SK-N-SH (cell line): ENCODE measurements at regions not wholly inside any gene's neighbourhood (a gene's known extent, or its start where the extent isn't known, plus 50 kb on each side); places are given as distances from the start of the nearest gene placed in this dataset.

Experiments
- CTCF ChIA-PET: fragments of 300-600, 350-600 bp; formaldehyde crosslinking; extraction: SDS; loops from one replicate; lab custom pipeline; 2021; lab: Yijun Ruan, JAX
- POLR2A ChIA-PET: fragments of 350-600 bp; sonication (Branson Sonifier 250); formaldehyde crosslinking; extraction: SDS; loops from one replicate; lab custom pipeline; 2020; ENCODE audit warnings: antibody characterized with exemption, inconsistent platforms; lab: Yijun Ruan, JAX
- DNase-seq: peaks from one replicate; pipeline ENCODE4 v3.0.0; 2012
- H2AFZ ChIP-seq: fragments of 200-600 bp; sonication (generic); 2 replicates; pipeline ENCODE4 v1.8.1; 2016; ENCODE audit warnings: antibody characterized with exemption, mild to moderate bottlenecking, low read depth
- H3F3A ChIP-seq: fragments of 200-600 bp; sonication (generic); replicated peaks from 2 replicates; pipeline ENCODE3; 2016; ENCODE audit warnings: antibody characterized with exemption, mild to moderate bottlenecking; ENCODE audit not compliant: insufficient read depth
- H3K27ac ChIP-seq, 2 experiments: fragments of 200-500 bp in 1 of 2; fragments of 200-600 bp in 1 of 2; sonication (Bioruptor generic) in 1 of 2; sonication (generic), shearing (Covaris generic) in 1 of 2; 2 replicates each; pipeline versions ENCODE4 v1.5.1 to v1.6.1; 2014 to 2016; ENCODE audit warnings: low read depth in 2 of 2, inconsistent platforms in 1 of 2, low read length in 1 of 2, mild to moderate bottlenecking in 1 of 2, mixed read lengths in 1 of 2
- H3K27me3 ChIP-seq: fragments of 200-600 bp; sonication (generic), shearing (Covaris generic); 2 replicates; pipeline ENCODE4 v1.6.1; 2016; ENCODE audit warnings: mixed run types; ENCODE audit not compliant: insufficient read depth
- H3K36me3 ChIP-seq, 2 experiments: fragments of 200-500 bp in 1 of 2; fragments of 200-600 bp in 1 of 2; sonication (Bioruptor generic) in 1 of 2; sonication (generic) in 1 of 2; replicated peaks in 1 of 2; 2 replicates each; pipeline versions ENCODE3 to v1.5.1; 2014 to 2016; ENCODE audit warnings: low read length in 1 of 2, mild to moderate bottlenecking in 1 of 2; ENCODE audit not compliant: insufficient read depth in 2 of 2, control insufficient read depth in 1 of 2
- H3K4me1 ChIP-seq, 2 experiments: fragments of 200-500 bp in 1 of 2; fragments of 200-600 bp in 1 of 2; sonication (Bioruptor generic) in 1 of 2; sonication (generic), shearing (Covaris generic) in 1 of 2; 2 replicates each; pipeline versions ENCODE4 v1.5.1 to v1.6.1; 2014 to 2016; ENCODE audit warnings: low read depth in 1 of 2, low read length in 1 of 2, mixed run types in 1 of 2; ENCODE audit not compliant: insufficient read depth in 2 of 2, control insufficient read depth in 1 of 2
- H3K4me2 ChIP-seq: fragments of 200-600 bp; sonication (generic), shearing (Covaris generic); 2 replicates; pipeline ENCODE4 v1.6.1; 2017; ENCODE audit warnings: mixed run types
- H3K4me3 ChIP-seq, 2 experiments: fragments of 200-500 bp in 1 of 2; fragments of 200-600 bp in 1 of 2; sonication (Bioruptor generic) in 1 of 2; sonication (generic), shearing (Covaris generic) in 1 of 2; 2 replicates each; pipeline versions ENCODE4 v1.5.1 to v1.8.1; 2014 to 2016; ENCODE audit warnings: low read depth in 2 of 2, inconsistent platforms in 1 of 2, low read length in 1 of 2, mild to moderate bottlenecking in 1 of 2, mixed read lengths in 1 of 2, moderate library complexity in 1 of 2
- H3K79me2 ChIP-seq: fragments of 200-600 bp; sonication (generic); 2 replicates; pipeline ENCODE4 v1.8.1; 2017; ENCODE audit warnings: mild to moderate bottlenecking; ENCODE audit not compliant: insufficient read depth
- H3K9ac ChIP-seq: fragments of 200-600 bp; sonication (generic); 2 replicates; pipeline ENCODE4 v1.6.1; 2017; ENCODE audit warnings: mixed run types
- H3K9me2 ChIP-seq: fragments of 200-600 bp; sonication (generic); 2 replicates; pipeline ENCODE4 v1.6.1; 2017; ENCODE audit warnings: mixed run types
- H3K9me3 ChIP-seq: fragments of 200-600 bp; sonication (generic); 2 replicates; pipeline ENCODE4 v1.6.1; 2017; ENCODE audit warnings: mixed run types, mild to moderate bottlenecking, moderate library complexity
- H4K20me1 ChIP-seq: fragments of 200-600 bp; sonication (generic); 2 replicates; pipeline ENCODE4 v1.6.1; 2017; ENCODE audit warnings: mild to moderate bottlenecking, mixed run types; ENCODE audit not compliant: insufficient read depth
- CHD2 ChIP-seq: fragments of 150-350 bp; IDR thresholded peaks from 2 replicates; pipeline ENCODE4 v1.6.1; 2018; ENCODE audit warnings: low read length; ENCODE audit not compliant: partially characterized antibody
- ELF1 ChIP-seq: IDR thresholded peaks from 2 replicates; pipeline ENCODE4 v1.4.0; 2012
- EZH2phosphoT487 ChIP-seq: fragments of 200-600 bp; sonication (generic); IDR thresholded peaks from 2 replicates; pipeline ENCODE4 v1.6.1; 2017; ENCODE audit warnings: low read depth, mixed run types, mild to moderate bottlenecking, antibody characterized with exemption, moderate library complexity, borderline replicate concordance
- FOXJ3 ChIP-seq: sonication (generic); formaldehyde crosslinking; IDR thresholded peaks from 2 replicates; pipeline ENCODE4 v1.5.1; 2020; ENCODE audit warnings: mild to moderate bottlenecking, missing genetic modification reagents
- FOXM1 ChIP-seq: IDR thresholded peaks from 2 replicates; pipeline ENCODE4 v1.4.0; 2012; ENCODE audit warnings: low read depth, mild to moderate bottlenecking
- GABPA ChIP-seq: IDR thresholded peaks from 2 replicates; pipeline ENCODE4 v1.4.0; 2012; ENCODE audit warnings: low read depth, mild to moderate bottlenecking
- GATA2 ChIP-seq: sonication (generic); formaldehyde crosslinking; IDR thresholded peaks from 2 replicates; pipeline ENCODE4 v1.5.0; 2020; ENCODE audit warnings: mild to moderate bottlenecking, missing genetic modification reagents
- IRF3 ChIP-seq: fragments of 150-350 bp; IDR thresholded peaks from 2 replicates; pipeline ENCODE4 v1.6.1; 2016; ENCODE audit warnings: mild to moderate bottlenecking, low read depth, low read length
- JUND ChIP-seq: IDR thresholded peaks from 2 replicates; pipeline ENCODE4 v1.4.0; 2012
- MEF2A ChIP-seq: IDR thresholded peaks from 2 replicates; pipeline ENCODE4 v1.4.0; 2012; ENCODE audit warnings: low read depth, borderline replicate concordance
- MXI1 ChIP-seq: IDR thresholded peaks from 2 replicates; pipeline ENCODE4 v1.6.1; 2012; ENCODE audit warnings: mild to moderate bottlenecking, low read depth, low read length, improper control_type of control experiment
- NFIC ChIP-seq: IDR thresholded peaks from 2 replicates; pipeline ENCODE4 v1.4.0; 2012; ENCODE audit warnings: borderline replicate concordance
- PBX3 ChIP-seq: IDR thresholded peaks from 2 replicates; pipeline ENCODE4; 2012
- POLR2AphosphoS5 ChIP-seq: IDR thresholded peaks from 2 replicates; pipeline ENCODE4 v1.6.1; 2012; ENCODE audit warnings: low read depth, low read length
- RAD21 ChIP-seq: IDR thresholded peaks from 2 replicates; pipeline ENCODE4 v1.6.1; 2012; ENCODE audit warnings: mild to moderate bottlenecking, low read length
- RCOR1 ChIP-seq: fragments of 150-350 bp; IDR thresholded peaks from 2 replicates; pipeline ENCODE4 v1.6.1; 2017; ENCODE audit warnings: antibody characterized with exemption, low read length
- RFX5 ChIP-seq: IDR thresholded peaks from 2 replicates; pipeline ENCODE4 v1.6.1; 2012; ENCODE audit warnings: mild to moderate bottlenecking, improper control_type of control experiment, low read length
- SIN3A ChIP-seq: IDR thresholded peaks from 2 replicates; pipeline ENCODE4 v1.6.1; 2012; ENCODE audit warnings: low read depth, mild to moderate bottlenecking, low read length, moderate library complexity, borderline replicate concordance
- TCF12 ChIP-seq: IDR thresholded peaks from 2 replicates; pipeline ENCODE4 v1.4.0; 2012
- TEAD4 ChIP-seq: IDR thresholded peaks from 2 replicates; pipeline ENCODE4 v1.4.0; 2012; ENCODE audit warnings: mild to moderate bottlenecking, borderline replicate concordance; ENCODE audit not compliant: insufficient read depth
- USF2 ChIP-seq: fragments of 150-350 bp; IDR thresholded peaks from 2 replicates; pipeline ENCODE4 v1.6.1; 2017; ENCODE audit warnings: antibody characterized with exemption, low read length, low read depth, borderline replicate concordance
- YY1 ChIP-seq: IDR thresholded peaks from 2 replicates; pipeline ENCODE4 v1.4.0; 2012; ENCODE audit warnings: low read depth, mild to moderate bottlenecking
- ZBTB33 ChIP-seq: IDR thresholded peaks from 2 replicates; pipeline ENCODE4 v1.4.0; 2012; ENCODE audit warnings: low read depth, borderline replicate concordance
- WGBS: methylation state at CpG from one replicate; pipeline ENCODE4 v1.1.6; 2017; ENCODE audit warnings: low lambda C conversion rate; 5-methylcytosine and 5-hydroxymethylcytosine counted together
- TF ChIP-seq, protein P1 (sequence below): fragments of 200-600 bp; sonication (generic); IDR thresholded peaks from 2 replicates; pipeline ENCODE4 v1.6.1; 2017; ENCODE audit warnings: antibody characterized with exemption, mild to moderate bottlenecking, moderate library complexity
- TF ChIP-seq, protein P2 (sequence below): IDR thresholded peaks from 2 replicates; pipeline ENCODE4 v1.6.1; 2012; ENCODE audit warnings: mild to moderate bottlenecking, low read depth, low read length, moderate library complexity

DNA sequence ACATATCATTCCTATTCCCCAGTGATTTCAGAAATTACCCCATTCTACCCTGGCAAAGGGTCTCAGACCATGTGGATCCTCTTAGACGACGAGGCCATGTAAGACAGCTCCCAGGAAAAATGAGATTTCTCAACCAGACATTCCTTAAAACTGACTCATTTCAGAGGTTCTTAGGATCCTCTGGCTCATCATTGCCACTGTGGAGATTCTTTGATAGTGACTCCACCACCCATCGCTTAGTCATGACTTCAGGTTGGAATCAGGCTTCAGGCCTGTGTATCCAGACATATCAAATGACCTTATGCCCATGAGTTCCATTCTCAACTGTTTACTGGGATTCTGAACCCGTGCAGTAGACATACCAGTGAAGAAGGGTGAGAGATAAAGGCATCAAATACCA is 245.6 kb upstream of the TCF4 start:
- Histone ChIP-seq H3K4me2 (no peak overlapping the region), H2AFZ (no peak overlapping the region; the same call in 1 of the 2 replicates), H3K27me3 (no peaks in the 10 kb centered on the region), H3K36me3 (no peaks in the 10 kb centered on the region), H3K27ac (peak overlapping the region; percentile 28 to 83; a peak in 3 of 4 replicates), H3F3A (peaks cover 1% of the 10 kb centered on the region), H3K9me2 (no peaks in the 10 kb centered on the region), H3K9me3 (no peaks in the 10 kb centered on the region), H3K79me2 (no peaks in the 10 kb centered on the region), H3K9ac (no peak overlapping the region; the same call in 1 of the 2 replicates), H3K4me3 (no peak overlapping the region), H3K4me1 (peaks cover 3 to 4% of the 10 kb centered on the region in 2 experiments; a peak in 2 of 4 replicates), H4K20me1 (no peaks in the 10 kb centered on the region)
- no peak for DNase-seq
- CTCF ChIA-PET, result interaction anchor here (0.9 kb wide), 1 partner anchor 19 kb away, joined by 3 read pairs; no protein-coding TSS in a partner anchor
- WGBS, result 15% methylated on average over 4 of the region's 4 CpGs
- POLR2A ChIA-PET, result no interaction called here
- no peak for TF ChIP-seq CHD2
- TF ChIP-seq FOXJ3 (CRISPR knock-in tag), result no peak
- TF ChIP-seq RCOR1, result no peak
- TF ChIP-seq MEF2A, result no peak
- no peak for TF ChIP-seq EZH2phosphoT487
- no peak for TF ChIP-seq USF2
- TF ChIP-seq MXI1, result no peak
- TF ChIP-seq FOXM1, result no peak
- TF ChIP-seq RAD21, result no peak
- no peak for TF ChIP-seq GATA2
- TF ChIP-seq NFIC, result peak; percentile 80
- TF ChIP-seq, protein P1, sequence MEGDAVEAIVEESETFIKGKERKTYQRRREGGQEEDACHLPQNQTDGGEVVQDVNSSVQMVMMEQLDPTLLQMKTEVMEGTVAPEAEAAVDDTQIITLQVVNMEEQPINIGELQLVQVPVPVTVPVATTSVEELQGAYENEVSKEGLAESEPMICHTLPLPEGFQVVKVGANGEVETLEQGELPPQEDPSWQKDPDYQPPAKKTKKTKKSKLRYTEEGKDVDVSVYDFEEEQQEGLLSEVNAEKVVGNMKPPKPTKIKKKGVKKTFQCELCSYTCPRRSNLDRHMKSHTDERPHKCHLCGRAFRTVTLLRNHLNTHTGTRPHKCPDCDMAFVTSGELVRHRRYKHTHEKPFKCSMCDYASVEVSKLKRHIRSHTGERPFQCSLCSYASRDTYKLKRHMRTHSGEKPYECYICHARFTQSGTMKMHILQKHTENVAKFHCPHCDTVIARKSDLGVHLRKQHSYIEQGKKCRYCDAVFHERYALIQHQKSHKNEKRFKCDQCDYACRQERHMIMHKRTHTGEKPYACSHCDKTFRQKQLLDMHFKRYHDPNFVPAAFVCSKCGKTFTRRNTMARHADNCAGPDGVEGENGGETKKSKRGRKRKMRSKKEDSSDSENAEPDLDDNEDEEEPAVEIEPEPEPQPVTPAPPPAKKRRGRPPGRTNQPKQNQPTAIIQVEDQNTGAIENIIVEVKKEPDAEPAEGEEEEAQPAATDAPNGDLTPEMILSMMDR, result no peak
- TF ChIP-seq, protein P2, sequence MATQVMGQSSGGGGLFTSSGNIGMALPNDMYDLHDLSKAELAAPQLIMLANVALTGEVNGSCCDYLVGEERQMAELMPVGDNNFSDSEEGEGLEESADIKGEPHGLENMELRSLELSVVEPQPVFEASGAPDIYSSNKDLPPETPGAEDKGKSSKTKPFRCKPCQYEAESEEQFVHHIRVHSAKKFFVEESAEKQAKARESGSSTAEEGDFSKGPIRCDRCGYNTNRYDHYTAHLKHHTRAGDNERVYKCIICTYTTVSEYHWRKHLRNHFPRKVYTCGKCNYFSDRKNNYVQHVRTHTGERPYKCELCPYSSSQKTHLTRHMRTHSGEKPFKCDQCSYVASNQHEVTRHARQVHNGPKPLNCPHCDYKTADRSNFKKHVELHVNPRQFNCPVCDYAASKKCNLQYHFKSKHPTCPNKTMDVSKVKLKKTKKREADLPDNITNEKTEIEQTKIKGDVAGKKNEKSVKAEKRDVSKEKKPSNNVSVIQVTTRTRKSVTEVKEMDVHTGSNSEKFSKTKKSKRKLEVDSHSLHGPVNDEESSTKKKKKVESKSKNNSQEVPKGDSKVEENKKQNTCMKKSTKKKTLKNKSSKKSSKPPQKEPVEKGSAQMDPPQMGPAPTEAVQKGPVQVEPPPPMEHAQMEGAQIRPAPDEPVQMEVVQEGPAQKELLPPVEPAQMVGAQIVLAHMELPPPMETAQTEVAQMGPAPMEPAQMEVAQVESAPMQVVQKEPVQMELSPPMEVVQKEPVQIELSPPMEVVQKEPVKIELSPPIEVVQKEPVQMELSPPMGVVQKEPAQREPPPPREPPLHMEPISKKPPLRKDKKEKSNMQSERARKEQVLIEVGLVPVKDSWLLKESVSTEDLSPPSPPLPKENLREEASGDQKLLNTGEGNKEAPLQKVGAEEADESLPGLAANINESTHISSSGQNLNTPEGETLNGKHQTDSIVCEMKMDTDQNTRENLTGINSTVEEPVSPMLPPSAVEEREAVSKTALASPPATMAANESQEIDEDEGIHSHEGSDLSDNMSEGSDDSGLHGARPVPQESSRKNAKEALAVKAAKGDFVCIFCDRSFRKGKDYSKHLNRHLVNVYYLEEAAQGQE, result peak; percentile 73
- TF ChIP-seq TEAD4, result peak; percentile 84
- TF ChIP-seq IRF3, result no peak
- TF ChIP-seq JUND, result peak; percentile 99
- TF ChIP-seq ELF1, result no peak
- TF ChIP-seq GABPA, result no peak
- peak; percentile 92 for TF ChIP-seq TCF12
- no peak; the same call in 1 of the 2 replicates for TF ChIP-seq YY1
- peak; percentile 80; the same call in 1 of the 2 replicates for TF ChIP-seq POLR2AphosphoS5
- TF ChIP-seq RFX5, result no peak
- TF ChIP-seq SIN3A, result 0 out of 2 replicates have a peak, but pooled peaks have one; percentile 36
- peak; percentile 74 for TF ChIP-seq PBX3
- TF ChIP-seq ZBTB33, result peak; percentile 36; the same call in 1 of the 2 replicates
